ENCODE measurements at regions not wholly inside any gene's neighbourhood (a gene's known extent, or its start where the extent isn't known, plus 50 kb on each side); places are given as distances from the start of the nearest gene placed in this dataset.
"Not testable (repeated sequence)": the region's sequence is repeated elsewhere in the genome, so short reads cannot be mapped to it uniquely, and the experiment has no call there.

DNA sequence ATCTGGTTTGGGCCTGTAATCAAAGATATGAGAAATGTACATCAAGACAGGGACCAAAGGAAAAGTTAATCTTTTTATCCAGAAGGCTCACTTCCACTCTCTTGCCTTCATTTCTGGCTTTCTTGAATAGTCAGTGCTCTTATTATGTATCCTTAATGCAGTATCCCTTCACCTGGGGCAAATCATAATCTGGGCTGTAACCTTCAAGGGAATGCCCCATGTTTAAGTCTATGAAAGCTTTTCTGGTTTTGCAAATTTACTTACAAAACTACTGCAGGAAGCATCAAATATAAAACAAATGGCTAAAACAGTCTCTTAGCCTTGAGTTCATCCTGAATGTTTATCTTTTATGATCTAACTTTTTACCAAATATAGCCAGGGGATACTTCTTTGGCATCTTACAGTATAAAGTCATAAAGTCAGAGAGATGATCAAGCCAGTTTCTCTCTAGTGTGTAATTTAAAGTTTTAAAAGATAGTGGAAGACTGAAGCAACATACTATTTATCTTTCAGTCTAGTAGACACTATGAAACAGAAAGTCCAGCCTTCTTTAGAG, 1214.8 kb downstream of the STIM2 start:
- DNase-seq (ENCODE audit: low spot score), result no peak

DNA sequence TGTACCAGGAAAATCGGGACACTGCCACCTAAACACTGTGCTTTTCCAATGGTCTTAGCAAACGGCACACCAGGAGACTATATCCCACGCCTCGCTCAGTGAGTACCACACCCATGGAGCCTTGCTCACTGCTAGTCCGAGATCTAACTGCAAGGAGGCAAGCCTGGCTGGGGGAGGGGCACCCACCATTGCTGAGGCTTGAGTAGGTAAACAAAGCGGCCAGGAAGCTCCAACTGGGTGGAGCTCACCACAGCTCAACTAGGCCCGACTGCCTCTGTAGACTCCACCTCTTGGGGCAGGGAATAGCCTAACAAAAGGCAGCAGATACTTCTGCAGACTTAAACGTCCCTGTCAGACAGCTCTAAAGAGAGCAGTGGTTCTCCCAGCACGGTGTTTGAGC, 1216.6 kb downstream of the STIM2 start:
- DNase-seq (ENCODE audit: low spot score), result not testable (repeated sequence)

DNA sequence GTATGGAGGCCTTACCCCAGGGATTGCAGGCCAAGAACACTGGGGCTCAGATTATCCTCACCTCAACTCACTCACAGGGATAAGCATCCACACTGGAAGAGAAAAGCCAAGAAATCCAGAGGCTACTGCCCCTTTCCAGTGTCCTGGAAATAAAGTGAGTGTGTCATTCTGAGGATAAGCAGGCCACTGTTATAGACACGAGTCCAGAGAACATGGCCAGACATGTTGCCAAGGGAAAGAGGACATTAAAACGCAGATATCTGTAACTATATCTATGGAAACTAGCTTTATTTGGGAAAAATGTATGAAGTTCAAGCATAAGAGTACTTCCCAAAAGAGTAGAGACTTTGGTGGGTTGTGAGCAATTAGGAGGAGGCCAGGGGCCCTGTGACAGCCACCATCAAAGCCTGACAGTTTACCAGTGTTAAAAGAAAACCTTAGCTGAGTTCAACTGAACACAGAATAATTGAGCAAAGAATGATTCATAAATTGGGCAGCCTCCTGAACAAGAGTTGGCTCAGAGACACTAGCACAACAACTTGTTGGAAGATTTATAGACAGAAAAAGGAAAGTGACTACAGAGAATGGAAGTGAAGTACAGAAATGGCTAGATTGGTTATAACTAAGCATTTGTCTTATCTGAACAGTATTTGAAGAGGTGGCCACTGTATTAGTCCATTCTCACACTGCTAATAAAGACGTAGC, 1222.2 kb downstream of the STIM2 start:
- DNase-seq (ENCODE audit: low spot score), result no peak

DNA sequence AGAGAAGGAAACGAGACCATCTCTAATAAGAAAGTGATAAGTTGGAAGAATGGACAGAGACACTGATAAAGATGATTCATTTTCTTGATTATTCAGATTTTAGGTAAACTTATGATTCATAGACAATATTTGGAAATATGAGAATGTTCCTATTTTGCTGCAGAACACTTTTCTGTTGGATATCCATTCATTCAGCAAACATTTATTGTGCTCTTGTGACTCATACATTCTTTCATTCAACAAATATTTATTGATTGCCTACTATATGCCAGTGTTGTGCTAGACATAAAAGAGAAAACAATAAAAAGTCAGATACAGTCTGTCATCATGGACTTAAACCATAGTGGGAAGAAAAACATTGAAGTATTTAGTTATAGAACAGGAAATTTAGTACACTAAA, 1232.0 kb downstream of the STIM2 start:
- no peak for DNase-seq (ENCODE audit: low spot score)

DNA sequence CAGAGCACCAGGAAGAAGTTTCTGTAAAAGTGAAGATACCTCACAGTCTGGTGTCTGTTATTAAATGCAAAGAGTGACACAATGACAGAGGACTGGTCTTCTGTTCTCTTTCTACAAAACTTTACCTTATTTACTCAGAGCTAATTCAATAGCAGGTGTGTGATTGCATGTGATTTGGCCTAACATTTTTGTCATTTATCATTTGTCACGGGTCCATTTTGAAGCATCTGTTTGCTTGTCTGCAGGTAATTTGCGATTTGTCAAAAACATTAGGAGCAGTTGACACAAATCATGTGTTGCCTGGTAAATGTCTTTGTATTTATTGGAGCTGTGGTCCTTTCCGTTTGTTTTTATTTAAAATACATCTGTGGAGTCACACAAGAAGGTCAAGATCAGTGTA, 1232.4 kb downstream of the STIM2 start:
- no peak for DNase-seq (ENCODE audit: low spot score)

DNA sequence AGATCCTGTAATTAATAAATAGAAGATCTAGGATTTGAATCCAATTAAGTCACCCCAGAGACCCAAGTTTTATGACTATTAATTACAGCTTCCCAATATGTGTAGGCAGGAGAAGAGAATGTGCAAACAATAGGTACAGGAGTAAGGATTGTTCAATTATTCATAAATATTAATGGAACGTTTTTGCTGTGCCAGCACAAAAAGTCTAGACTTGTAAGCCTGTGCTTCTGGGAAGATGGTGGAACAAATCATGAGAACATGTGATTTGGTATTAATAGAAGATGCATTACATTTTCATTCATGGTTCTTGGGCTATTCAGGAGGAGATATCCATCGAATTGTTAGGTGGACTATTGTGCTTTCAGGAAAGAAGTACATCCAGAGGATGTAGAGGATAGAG, 1240.9 kb downstream of the STIM2 start:
- DNase-seq (ENCODE audit: low spot score), result no peak

DNA sequence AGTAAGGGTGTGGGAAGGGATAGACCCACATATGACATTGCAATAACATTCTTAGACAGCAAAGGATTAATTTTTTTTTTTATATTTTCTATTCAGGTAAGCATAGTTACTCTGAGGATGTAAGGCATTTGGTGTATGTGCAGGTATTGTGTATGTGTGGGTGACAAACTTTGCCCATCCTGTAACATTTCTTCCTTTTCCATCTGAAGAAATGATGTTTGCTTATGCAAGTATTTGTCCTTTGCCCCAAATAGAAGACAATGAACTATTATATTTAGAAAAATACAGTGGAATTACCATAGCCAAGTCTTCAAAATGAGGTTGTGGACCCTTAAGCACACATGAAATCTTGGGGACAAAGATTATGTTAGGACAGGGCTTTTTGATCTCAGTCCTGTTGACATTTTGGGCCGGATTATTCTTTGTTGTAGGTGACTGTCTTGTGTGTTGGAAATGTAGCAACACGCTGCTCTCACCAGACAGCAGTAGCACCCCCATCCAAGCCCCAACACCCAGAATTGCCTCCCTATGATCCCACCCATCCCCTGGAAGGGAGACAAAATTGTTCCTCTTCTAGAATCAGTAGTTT, 1244.7 kb downstream of the STIM2 start:
- DNase-seq (ENCODE audit: low spot score), result no peak

DNA sequence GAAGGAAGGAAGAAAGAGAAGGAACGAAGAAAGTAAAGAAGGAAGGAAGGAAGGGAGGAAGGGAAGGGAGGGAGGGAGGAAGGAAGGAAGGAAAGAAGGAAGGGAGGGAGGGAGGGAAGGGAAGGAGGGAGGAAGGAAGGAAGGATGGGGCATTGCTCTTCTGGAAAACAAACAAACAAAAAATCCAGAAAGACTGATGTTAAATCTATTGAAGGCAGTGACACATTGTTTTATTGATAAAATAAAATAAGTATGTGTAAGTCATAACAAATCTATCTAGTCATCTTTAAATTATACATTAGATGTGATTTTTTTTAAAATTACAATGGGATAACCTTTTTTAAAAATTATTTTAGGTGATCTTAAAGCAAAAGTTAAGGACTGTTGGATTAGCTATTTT, 1245.5 kb downstream of the STIM2 start:
- no peak for DNase-seq (ENCODE audit: low spot score)

DNA sequence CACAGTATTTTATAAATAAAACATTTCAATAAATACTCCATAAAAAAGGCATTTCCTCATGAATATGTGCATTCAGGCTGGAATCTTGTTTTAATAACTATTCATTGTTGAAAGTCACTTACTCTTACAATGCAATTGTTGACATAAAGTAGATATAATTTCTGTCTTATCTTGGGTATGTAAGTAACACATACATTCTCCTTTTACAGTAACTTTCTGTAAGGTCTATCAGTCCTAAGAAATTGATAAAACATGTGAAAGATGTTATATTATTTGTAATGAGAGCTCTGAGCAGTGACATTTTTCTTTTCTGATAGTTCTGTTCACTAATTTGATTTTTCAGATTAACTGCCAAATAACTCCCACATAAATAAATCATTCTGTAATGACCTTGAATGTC, 1249.2 kb downstream of the STIM2 start:
- DNase-seq (ENCODE audit: low spot score), result no peak

DNA sequence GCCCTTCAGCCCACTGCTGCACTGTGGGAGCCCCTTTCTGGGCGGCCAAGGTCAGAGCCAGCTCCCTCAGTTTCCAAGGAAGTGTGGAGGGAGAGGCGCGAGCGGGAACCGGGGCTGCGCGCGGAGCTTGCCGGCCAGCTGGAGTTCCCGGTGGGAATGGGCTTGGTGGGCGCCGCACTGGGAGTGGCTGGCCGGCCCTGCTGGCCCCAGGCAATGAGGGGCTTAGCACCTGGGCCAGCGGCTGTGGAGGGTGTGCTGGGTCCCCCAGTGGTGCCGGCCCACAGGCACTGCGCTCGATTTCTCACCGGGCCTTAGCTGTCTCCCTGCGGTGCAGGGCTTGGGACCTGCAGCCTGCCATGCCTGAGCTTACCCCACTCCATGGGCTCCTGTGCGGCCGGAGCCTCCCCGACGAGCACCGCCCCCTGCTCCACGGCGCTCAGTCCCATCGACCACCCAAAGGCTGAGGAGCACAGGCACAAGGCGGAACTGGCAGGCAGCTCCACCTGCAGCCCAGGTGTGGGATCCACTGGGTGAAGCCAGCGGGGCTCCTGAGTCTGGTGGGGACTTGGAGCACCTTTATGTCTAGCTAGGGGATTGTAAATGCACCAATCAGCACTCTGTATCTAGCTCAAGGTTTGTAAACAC, 1252.2 kb downstream of the STIM2 start:
- DNase-seq (ENCODE audit: low spot score), result not testable (repeated sequence)

DNA sequence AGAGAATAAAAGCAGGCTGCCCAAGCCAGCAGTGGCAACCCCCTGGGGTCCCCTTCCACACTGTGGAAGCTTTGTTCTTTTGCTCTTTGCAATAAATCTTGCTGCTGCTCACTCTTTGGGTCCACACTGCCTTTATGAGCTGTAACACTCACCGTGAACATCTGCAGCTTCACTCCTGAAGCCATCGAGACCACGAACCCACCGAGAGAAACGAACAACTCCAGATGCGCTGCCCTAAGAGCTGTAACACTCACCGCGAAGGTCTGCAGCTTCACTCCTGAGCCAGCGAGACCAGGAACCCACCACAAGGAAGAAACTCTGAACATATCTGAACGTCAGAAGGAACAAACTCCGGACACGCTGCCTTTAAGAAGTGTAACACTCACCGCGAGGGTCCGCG, 1252.9 kb downstream of the STIM2 start:
- not testable (repeated sequence) for DNase-seq (ENCODE audit: low spot score)

DNA sequence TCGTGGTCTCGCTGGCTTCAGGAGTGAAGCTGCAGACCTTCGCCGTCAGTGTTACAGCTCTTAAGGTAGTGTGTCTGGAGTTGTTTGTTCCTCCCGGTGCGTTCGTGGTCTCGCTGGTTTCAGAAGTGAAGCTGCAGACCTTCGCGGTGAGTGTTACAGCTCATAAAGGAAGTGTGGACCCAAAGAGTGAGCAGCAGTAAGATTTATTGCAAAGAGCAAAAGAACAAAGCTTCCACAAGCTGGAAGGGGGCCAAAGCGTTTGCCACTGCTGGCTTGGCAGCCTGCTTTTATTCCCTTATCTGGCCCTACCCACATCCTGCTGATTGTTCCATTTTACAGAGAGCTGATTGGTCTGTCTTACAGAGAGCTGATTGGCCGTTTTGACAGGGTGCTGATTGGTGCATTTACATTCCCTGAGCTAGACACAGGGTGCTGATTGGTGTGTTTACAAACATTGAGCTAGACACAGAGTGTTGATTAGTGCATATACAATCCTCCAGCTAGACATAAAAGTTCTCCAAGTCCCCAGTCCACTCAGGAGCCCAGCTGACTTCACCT, 1256.0 kb downstream of the STIM2 start:
- DNase-seq (ENCODE audit: low spot score), result not testable (repeated sequence)

DNA sequence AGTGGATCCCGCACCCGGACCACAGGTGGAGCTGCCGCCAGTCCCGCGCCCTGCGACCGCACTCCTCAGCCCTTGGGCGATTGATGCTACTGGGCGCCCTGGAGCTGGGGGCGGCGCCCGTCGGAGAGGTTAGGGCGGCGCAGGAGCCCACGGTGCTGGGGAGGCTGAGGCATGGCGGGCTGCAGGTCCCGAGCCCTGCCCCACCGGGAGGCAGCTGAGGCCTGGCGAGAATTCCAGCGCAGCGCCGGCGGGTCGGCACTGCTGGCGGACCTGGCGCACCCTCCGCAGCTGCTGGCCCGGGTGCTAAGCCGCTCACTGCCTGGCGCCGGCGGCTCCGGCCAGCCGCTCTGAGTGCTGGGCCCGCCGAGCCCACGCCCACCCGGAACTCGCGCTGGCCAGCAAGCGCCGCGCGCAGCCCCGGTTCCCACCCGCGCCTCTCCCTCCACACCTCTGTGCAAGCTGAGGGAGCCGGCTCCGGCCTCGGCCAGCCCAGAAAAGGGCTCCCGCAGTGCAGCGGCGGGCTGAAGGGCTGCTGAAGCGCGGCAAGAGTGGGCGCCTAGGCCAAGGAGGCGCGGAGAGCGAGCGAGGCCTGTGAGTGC, 1256.5 kb downstream of the STIM2 start:
- DNase-seq (ENCODE audit: low spot score), result no peak

DNA sequence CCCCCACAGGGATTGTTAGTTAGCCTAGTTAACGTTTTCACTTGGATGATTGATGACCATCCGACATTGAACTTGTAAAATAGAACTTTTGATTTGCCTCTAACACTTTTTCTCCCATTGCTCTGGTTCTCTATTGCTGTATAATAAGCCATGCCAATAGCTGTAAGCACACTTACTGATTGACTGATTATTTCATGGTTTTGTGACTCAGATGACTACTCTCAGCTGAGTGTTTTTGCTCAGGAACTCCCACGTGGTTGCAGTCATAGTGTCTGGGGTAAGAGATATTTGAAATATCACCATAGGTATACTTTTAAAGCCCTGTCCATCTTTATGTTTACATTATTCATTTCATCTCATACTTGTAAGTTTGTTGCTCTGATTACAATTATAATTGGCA, 1285.5 kb downstream of the STIM2 start:
- DNase-seq (ENCODE audit: low spot score), result no peak

DNA sequence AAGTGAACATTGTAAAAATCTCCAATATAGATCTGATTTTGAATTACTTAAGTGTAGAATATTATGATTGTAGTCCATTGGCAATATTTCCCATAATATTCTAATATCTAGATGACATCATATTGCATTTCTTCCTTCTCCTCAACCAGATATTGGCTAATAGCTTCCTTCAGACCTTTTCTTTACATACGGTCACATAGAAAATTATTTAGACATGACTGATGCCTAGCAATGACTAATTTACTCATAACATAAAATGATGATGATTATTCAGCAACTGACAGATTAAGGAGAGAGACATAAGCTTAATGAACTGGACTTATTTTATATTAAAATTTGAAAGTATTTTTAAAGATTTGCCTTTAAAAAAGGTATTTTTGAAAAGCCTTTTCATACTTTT, 1287.6 kb downstream of the STIM2 start:
- no peak for DNase-seq (ENCODE audit: low spot score)

DNA sequence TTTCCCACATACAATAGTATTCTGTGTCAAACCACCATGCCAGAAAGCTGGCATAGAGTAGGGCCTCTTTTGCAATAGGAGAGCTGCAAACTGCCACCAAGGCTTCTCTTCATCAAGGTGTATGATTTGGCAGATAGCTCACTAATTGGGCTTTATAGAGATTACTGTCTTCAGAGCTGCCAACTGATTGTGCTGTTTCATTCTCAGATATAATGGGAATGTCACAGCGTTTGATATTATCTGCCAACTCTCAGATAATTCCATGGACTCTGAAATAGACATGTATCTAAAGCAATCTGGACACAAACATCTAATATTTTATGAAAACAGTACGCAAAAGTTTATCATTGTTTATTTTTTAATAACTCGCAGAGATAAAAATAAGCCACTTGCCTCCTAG, 1289.1 kb downstream of the STIM2 start:
- DNase-seq (ENCODE audit: low spot score), result no peak

DNA sequence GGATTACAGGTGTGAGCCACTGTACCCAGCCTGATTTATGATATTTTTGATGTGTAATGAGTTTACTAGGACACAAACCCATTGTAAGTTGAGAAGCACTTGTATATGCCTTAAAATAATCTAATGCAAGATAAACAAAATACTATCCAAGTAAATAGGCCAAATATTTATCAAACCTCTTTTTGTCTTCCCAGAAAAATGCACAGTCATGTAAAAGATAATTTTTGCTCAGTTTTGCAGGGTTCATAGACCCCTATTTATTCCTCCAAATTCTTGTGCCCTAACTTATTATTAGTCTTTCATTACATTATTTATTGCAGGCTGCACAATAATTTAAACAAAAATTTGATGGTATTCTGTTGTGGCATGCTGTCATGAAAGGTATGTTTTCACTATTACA, 1290.7 kb downstream of the STIM2 start:
- DNase-seq (ENCODE audit: low spot score), result no peak

DNA sequence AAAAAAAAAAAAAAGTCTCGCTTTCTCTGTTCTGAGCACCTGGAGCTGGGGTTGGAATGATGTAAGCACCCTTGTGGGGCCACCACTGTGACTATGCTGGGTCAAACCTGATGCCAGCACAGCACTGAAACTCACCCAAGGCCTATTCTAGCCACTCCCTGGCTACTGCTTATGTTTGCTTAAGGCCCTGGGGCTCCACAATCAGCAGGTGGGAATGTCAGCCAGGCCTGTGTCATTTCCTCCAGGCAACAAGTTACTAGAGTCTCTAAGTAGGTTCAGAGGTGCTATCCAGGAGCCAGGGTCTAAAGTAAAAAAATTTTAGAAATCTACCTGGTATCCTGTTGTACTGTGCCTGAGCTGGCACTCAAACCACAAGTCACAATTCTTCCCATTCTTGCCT, 1306.8 kb downstream of the STIM2 start:
- DNase-seq (ENCODE audit: low spot score), result no peak

DNA sequence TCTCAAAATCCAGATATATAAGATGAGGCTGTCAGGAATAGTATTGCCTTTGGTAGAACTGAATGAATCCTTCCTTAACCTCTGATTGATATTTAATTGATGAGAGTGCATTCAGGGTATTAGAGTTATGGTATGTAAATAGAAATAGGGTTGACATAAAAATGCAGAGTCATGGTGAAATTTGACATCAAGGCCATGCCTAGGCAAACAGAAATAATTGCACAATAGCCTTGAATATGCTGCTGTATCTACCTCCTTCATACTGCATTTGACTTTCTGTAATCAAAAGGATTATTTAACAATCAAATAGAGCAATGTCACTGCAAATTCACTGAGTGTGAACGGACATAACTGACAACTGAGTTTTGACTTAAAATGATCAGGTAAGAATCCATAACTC, 1316.3 kb downstream of the STIM2 start:
- DNase-seq (ENCODE audit: low spot score), result no peak

DNA sequence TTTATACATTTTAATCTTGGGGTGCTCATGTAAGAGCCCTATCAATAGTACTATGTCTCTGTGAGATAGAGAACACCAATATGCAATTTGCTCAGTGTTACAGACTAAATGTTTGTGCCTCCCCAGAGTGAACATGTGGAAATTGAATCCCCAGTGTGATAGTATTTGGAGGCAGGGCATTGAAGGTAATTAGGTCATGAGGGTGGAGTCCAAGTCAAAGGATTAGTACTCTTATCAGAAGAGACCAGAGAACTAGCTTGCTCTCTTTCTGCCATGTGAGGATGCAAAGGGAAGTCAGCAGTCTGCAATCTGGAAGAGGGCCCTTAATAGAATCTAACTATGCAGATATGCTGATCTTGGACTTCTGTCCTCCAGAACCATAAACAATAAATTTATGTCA, 1317.0 kb downstream of the STIM2 start:
- DNase-seq (ENCODE audit: low spot score), result no peak

DNA sequence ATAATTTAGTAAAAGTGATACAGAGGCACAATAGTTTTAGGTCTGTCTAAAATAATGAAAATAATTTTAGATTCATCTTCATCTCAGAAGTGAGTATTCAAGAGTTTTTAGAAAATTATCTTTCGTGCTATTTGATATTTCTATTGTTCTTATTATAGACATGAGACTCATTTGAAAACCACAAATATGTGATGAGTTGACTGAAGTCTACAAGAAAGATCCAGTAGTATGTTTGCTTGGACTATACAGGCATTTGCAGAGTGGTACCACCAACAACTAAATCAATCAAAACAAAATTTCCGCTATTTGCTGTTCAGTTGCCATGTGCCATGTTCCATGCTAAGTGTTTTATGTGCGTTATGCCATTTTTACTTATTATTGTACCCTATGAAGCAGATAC, 1318.5 kb downstream of the STIM2 start:
- DNase-seq (ENCODE audit: low spot score), result no peak

DNA sequence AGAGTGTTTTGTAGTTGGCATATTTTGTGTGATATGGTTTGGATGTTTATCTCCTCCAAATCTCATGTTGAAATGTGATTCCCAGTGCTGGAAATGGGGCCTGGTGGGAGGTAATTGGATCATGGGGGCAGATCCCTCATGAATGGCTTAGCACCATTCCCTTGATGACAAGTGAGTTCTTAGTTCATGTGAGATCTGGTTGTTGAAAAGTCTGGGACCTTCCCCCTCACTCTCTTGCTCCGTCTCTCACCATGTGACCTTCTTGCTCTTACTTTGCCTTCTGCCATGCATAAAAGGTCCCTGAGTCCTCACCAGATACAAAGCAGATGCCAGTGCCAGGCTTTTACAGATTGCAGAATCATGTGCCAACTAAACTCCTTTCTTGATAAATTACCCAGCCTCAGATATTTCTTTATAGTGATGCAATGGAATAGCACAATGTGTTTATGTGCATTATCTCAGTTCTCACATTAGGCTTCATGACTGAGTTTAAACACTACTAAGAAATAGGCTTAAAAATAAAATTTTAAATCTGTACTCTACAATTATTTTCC, 1348.8 kb downstream of the STIM2 start:
- no peak for DNase-seq (ENCODE audit: low spot score)

All from HT-29 (cell line).